Tibial nerve (tissue), 4 donors: ENCODE measurements at regions not wholly inside any gene's neighbourhood (a gene's known extent, or its start where the extent isn't known, plus 50 kb on each side); places are given as distances from the start of the nearest gene placed in this dataset.

Experiments used
- CTCF ChIP-seq, 5 experiments: fragments of 200-600 bp in 3 of 5; fragments of 450-650 bp in 2 of 5; sonication (generic) in 3 of 5; IDR thresholded peaks; one replicate each; pipeline ENCODE4 v1.5.1; 2016 to 2019; ENCODE audit warnings: antibody characterized with exemption in 5 of 5, mild to moderate bottlenecking in 3 of 5, moderate library complexity in 2 of 5
- EP300 ChIP-seq, 2 donors: sonication (generic); formaldehyde crosslinking; IDR thresholded peaks; one replicate each; pipeline ENCODE4 v1.6.1; 2017; ENCODE audit warnings: antibody characterized with exemption in 2 of 2, mild to moderate bottlenecking in 1 of 2
- POLR2A ChIP-seq, 2 donors: fragments of 450-650 bp; IDR thresholded peaks; one replicate each; pipeline ENCODE4 v1.6.1; 2017; ENCODE audit warnings: antibody characterized with exemption in 2 of 2, mild to moderate bottlenecking in 2 of 2, moderate library complexity in 2 of 2

GRCh38 chr1:166573199-166573598 lies 266.1 kb upstream of the POGK start:
- TF ChIP-seq CTCF (IDR thresholded peaks at IDR 0.05): no peak
- no peak for TF ChIP-seq POLR2A (IDR thresholded peaks at IDR 0.05)
- TF ChIP-seq EP300 (IDR thresholded peaks at IDR 0.05): no peak
